Mammary epithelial cell (primary cell): ENCODE measurements at regions not wholly inside any gene's neighbourhood (a gene's known extent, or its start where the extent isn't known, plus 50 kb on each side); places are given as distances from the start of the nearest gene placed in this dataset.

Experiments
- CTCF ChIP-seq, 2 donors: IDR thresholded peaks in 1 of 2; conservative IDR thresholded peaks in 1 of 2; 2 replicates each; pipeline ENCODE4 v1.5.1; 2011 to 2012; ENCODE audit warnings: inconsistent platforms in 2 of 2, low read length in 2 of 2, mild to moderate bottlenecking in 2 of 2, control low read depth in 1 of 2, low read depth in 1 of 2; ENCODE audit not compliant: insufficient read depth in 1 of 2; ENCODE audit errors: extremely low read depth in 1 of 2
- EZH2 ChIP-seq: IDR thresholded peaks from 2 replicates; pipeline ENCODE4 v1.6.1; 2012; ENCODE audit warnings: low read length, inconsistent platforms, borderline replicate concordance

- no peak for TF ChIP-seq CTCF (conservative IDR thresholded peaks at IDR 0.05 in 1 of 2, IDR thresholded peaks at IDR 0.05 in 1 of 2; ENCODE audit: extremely low read depth in 1 of 2, insufficient read depth in 1 of 2, low read depth in 1 of 2, low read length in 2 of 2)
- TF ChIP-seq EZH2 = no peak
Measured at GRCh38 chr1:187091666-187092065, 262.9 kb downstream of the PLA2G4A start.
